Mesenchymal stem cell (in vitro differentiated cells and primary cell): ENCODE measurements at regions not wholly inside any gene's neighbourhood (a gene's known extent, or its start where the extent isn't known, plus 50 kb on each side); places are given as distances from the start of the nearest gene placed in this dataset.
A peak's percentile ranks its signal among the peaks of the same experiment; 100 is the strongest.

Source experiments
- DNase-seq: peaks from one replicate; pipeline ENCODE4 v3.0.0-alpha.2; 2013
- H2AFZ ChIP-seq: one replicate; pipeline ENCODE4 v1.6.1; 2013; ENCODE audit warnings: low read depth, mild to moderate bottlenecking, control low read depth, inconsistent platforms, low read length, moderate library complexity
- H2AK5ac ChIP-seq: 2 replicates; pipeline ENCODE4 v1.6.1; 2013; ENCODE audit warnings: low read length, moderate library complexity, mild to moderate bottlenecking, inconsistent platforms; ENCODE audit not compliant: severe bottlenecking
- H2BK120ac ChIP-seq: one replicate; pipeline ENCODE4 v1.6.1; 2013; ENCODE audit warnings: low read depth, mild to moderate bottlenecking, inconsistent platforms, low read length, moderate library complexity
- H2BK12ac ChIP-seq, 2 experiments: one replicate each; pipeline ENCODE4 v1.6.1; 2013; ENCODE audit warnings: inconsistent platforms in 2 of 2, low read length in 2 of 2, mild to moderate bottlenecking in 2 of 2, moderate library complexity in 2 of 2, control low read depth in 1 of 2
- H2BK15ac ChIP-seq: one replicate; pipeline ENCODE4 v1.6.1; 2013; ENCODE audit warnings: mild to moderate bottlenecking, low read depth, inconsistent platforms; ENCODE audit not compliant: poor library complexity, severe bottlenecking
- H2BK5ac ChIP-seq: 2 replicates; pipeline ENCODE4 v1.6.1; 2013; ENCODE audit warnings: low read depth, mild to moderate bottlenecking, low read length, control low read depth, inconsistent platforms; ENCODE audit not compliant: poor library complexity, severe bottlenecking
- H3K14ac ChIP-seq, 2 experiments: one replicate each; pipeline ENCODE4 v1.6.1; 2013; ENCODE audit warnings: inconsistent platforms in 2 of 2, low read length in 2 of 2, control low read depth in 1 of 2, mild to moderate bottlenecking in 1 of 2, moderate library complexity in 1 of 2
- H3K18ac ChIP-seq, 2 experiments: one replicate each; pipeline ENCODE4 v1.6.1; 2013; ENCODE audit warnings: inconsistent platforms in 2 of 2, low read length in 2 of 2, control low read depth in 1 of 2, low read depth in 1 of 2, mild to moderate bottlenecking in 1 of 2
- H3K23ac ChIP-seq, 2 experiments: one replicate each; pipeline ENCODE4 v1.6.1; 2013; ENCODE audit warnings: inconsistent platforms in 2 of 2, low read length in 2 of 2, mild to moderate bottlenecking in 2 of 2, moderate library complexity in 2 of 2, control low read depth in 1 of 2
- H3K27ac ChIP-seq: 2 replicates; pipeline ENCODE4 v1.5.1; 2013; ENCODE audit warnings: mild to moderate bottlenecking, moderate library complexity, low read length, control low read depth, inconsistent platforms; ENCODE audit not compliant: poor library complexity, severe bottlenecking
- H3K27me3 ChIP-seq, 2 experiments: 2 replicates each; pipeline versions ENCODE4 v1.6.1 to v1.7.0; 2013; ENCODE audit warnings: low read length in 2 of 2, mild to moderate bottlenecking in 2 of 2, moderate library complexity in 2 of 2, control low read depth in 1 of 2, inconsistent platforms in 1 of 2; ENCODE audit not compliant: control insufficient read depth in 1 of 2, insufficient read depth in 1 of 2
- H3K36me3 ChIP-seq, 2 experiments: 2 replicates each; pipeline versions ENCODE4 v1.6.1 to v1.7.0; 2013; ENCODE audit warnings: low read length in 2 of 2, control low read depth in 1 of 2, inconsistent platforms in 1 of 2, low read depth in 1 of 2, mild to moderate bottlenecking in 1 of 2; ENCODE audit not compliant: insufficient read depth in 2 of 2, control insufficient read depth in 1 of 2
- H3K4ac ChIP-seq, 2 experiments: one replicate each; pipeline ENCODE4 v1.6.1; 2013; ENCODE audit warnings: inconsistent platforms in 2 of 2, low read length in 2 of 2, mild to moderate bottlenecking in 2 of 2, moderate library complexity in 2 of 2, control low read depth in 1 of 2, low read depth in 1 of 2
- H3K4me1 ChIP-seq: 2 replicates; pipeline ENCODE4 v1.6.1; 2013; ENCODE audit warnings: low read depth, low read length, control low read depth; ENCODE audit not compliant: control insufficient read depth, insufficient read depth
- H3K4me2 ChIP-seq: 2 replicates; pipeline ENCODE4 v1.6.1; 2013; ENCODE audit warnings: low read length, mild to moderate bottlenecking, inconsistent platforms; ENCODE audit not compliant: poor library complexity, severe bottlenecking
- H3K4me3 ChIP-seq, 2 experiments: 2 replicates each; pipeline versions ENCODE4 v1.5.1 to v1.7.0; 2013; ENCODE audit warnings: low read length in 2 of 2, mild to moderate bottlenecking in 2 of 2, control low read depth in 1 of 2, low read depth in 1 of 2; ENCODE audit not compliant: insufficient read depth in 1 of 2
- H3K79me1 ChIP-seq: replicated peaks from 2 replicates; pipeline ENCODE4 v1.6.1; 2013; ENCODE audit warnings: mild to moderate bottlenecking, control low read depth, low read length, inconsistent platforms; ENCODE audit not compliant: poor library complexity, severe bottlenecking
- H3K9ac ChIP-seq: 2 replicates; pipeline ENCODE4 v1.7.0; 2013; ENCODE audit warnings: mild to moderate bottlenecking, low read length, moderate library complexity
- H3K9me3 ChIP-seq: 2 replicates; pipeline ENCODE4 v1.7.0; 2013; ENCODE audit warnings: mild to moderate bottlenecking, low read length; ENCODE audit not compliant: control insufficient read depth
- H4K8ac ChIP-seq: one replicate; pipeline ENCODE4 v1.6.1; 2013; ENCODE audit warnings: inconsistent platforms, mild to moderate bottlenecking, low read length, moderate library complexity
- H4K91ac ChIP-seq: one replicate; pipeline ENCODE4 v1.6.1; 2013; ENCODE audit warnings: mild to moderate bottlenecking, low read length, inconsistent platforms
- WGBS: methylation state at CpG from one replicate; pipeline ENCODE4 v1.1.7; 2013; ENCODE audit warnings: mixed read lengths; 5-methylcytosine and 5-hydroxymethylcytosine counted together

DNA sequence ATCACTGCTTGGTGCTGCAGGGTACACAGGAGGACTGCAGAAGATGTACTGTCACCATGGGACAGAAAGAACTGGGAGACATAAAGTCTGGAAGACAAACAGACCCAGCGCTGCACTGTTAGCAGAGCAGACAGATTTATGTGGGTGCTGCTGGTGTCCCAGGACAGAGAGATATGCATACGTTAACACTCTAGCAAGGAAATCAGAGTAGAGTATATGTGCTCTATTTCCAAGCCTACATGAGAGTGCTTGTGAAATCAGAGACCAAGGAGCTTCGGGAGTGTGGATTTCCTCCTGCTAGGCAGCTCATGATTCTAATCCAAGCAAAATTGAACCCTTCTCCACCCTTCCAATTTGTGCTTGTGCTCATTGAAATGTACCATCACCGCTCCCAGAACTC, 416.5 kb downstream of the VRK1 start:
- Histone ChIP-seq H4K91ac (no peak overlapping the region), H2AK5ac (no peak overlapping the region), H3K9me3 (no peaks in the 10 kb centered on the region), H2BK5ac (no peak overlapping the region), H2BK15ac (no peak overlapping the region), H3K27ac (no peak overlapping the region), H3K4me2 (no peak overlapping the region), H3K14ac (no peak overlapping the region), H2BK12ac (no peak overlapping the region), H2AFZ (no peak overlapping the region), H3K79me1 (no peaks in the 10 kb centered on the region), H3K27me3 (peaks cover 2 to 20% of the 10 kb centered on the region in 2 experiments), H2BK120ac (no peak overlapping the region), H3K23ac (no peak overlapping the region), H3K18ac (no peak overlapping the region), H3K36me3 (peaks cover 0 to 2% of the 10 kb centered on the region in 2 experiments), H3K4me1 (peaks cover 3% of the 10 kb centered on the region), H3K9ac (no peak overlapping the region), H4K8ac (no peak overlapping the region), H3K4ac (no peak overlapping the region), H3K4me3 (no peak overlapping the region)
- 64% methylated on average over 4 of the region's 4 CpGs for WGBS
- DNase-seq = no peak

DNA sequence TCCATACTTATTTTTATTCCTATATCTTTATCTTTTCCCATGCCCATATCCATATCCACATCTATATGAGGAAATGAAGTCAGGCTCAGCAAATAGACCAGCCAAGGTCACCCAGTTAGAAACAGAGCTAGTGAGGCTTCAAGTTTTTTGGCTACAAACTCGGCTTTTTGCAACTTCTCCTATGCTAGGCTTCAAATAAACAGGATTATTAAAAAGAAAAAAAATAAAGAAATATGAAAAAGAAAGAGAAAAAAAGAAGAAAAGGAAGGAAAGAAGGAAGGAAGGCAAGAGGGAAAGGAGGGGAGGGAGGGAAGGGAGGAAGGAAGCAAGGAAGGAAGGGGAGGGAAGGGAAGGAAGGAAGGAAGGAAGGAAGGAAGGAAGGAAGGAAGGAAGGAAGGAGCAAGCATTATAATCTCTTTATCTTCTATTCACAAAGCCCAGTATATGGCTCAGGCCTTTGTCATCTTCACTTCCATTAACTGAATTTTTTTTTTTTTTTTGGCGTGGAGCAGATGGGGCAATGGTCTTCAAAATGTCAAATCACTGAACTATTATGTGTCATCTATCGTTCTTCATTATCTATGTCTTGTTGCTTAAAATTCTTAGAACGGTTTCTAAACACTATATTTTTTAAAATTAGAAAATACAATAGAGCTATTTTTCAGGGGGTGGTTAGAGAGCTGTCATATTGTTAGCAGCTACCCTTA, 418.2 kb downstream of the VRK1 start:
- no peak overlapping the region for H2BK120ac ChIP-seq
- H3K4me1 ChIP-seq = peaks cover 6% of the 10 kb centered on the region
- H3K9ac ChIP-seq = no peak overlapping the region
- H4K91ac ChIP-seq = no peak overlapping the region
- H3K18ac ChIP-seq = no peak overlapping the region
- H2BK15ac ChIP-seq = no peak overlapping the region
- H2BK12ac ChIP-seq = no peak overlapping the region
- no peak overlapping the region for H2AK5ac ChIP-seq
- no peak overlapping the region for H3K4ac ChIP-seq
- no peak overlapping the region for H3K4me3 ChIP-seq
- H3K27me3 ChIP-seq = peaks cover 13 to 37% of the 10 kb centered on the region in 2 experiments
- H3K27ac ChIP-seq = no peak overlapping the region
- no peak overlapping the region for H4K8ac ChIP-seq
- no peaks in the 10 kb centered on the region for H3K79me1 ChIP-seq
- no peak overlapping the region for H3K4me2 ChIP-seq
- no peak overlapping the region for H2AFZ ChIP-seq
- H3K23ac ChIP-seq = no peak overlapping the region
- no peak for DNase-seq
- WGBS = no CpG with 5 or more reads among the region's 4 CpGs
- no peaks in the 10 kb centered on the region for H3K9me3 ChIP-seq
- no peak overlapping the region for H3K14ac ChIP-seq
- H2BK5ac ChIP-seq = no peak overlapping the region
- H3K36me3 ChIP-seq = peaks cover 0 to 3% of the 10 kb centered on the region in 2 experiments

DNA sequence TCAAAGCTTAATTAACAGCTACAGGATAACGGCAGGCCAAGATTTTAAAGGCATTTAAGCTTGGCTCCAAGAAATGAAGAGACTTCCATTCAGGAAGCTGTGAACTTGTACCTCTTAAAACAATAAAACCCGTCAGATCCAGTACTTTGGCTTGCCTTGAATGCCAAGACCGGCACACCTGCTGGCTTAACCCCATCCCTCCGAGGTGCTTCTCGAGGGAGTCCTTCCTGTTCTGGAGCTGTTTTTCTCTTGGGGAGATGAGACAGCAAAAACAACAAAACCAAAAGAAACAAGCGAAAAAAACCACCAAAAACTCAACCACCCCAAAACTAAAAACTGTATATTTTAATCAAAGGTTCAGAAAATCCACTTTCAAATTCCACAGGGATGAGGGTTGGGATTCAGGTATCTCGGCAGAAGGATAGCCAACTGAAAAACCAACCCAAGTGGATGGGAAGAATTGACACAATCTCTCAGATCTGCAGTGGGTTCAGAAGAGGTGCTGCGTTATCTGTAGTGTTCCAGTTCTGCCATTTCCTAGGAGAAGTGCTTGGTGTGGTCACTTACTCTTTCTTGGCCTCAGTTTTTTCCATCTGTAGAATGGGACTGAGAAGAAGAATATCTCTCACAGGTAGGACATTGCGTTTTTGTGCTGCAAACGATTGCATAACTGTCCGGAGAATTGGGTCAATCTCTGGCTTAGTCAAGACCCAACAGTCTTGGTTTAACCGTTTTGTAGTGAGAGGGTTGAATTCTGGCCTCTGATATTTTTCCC, 420.1 kb downstream of the VRK1 start:
- no peak overlapping the region for H3K27ac ChIP-seq
- H2AFZ ChIP-seq = no peak overlapping the region
- peaks cover 0 to 3% of the 10 kb centered on the region in 2 experiments for H3K36me3 ChIP-seq
- H3K27me3 ChIP-seq = peaks cover 13 to 45% of the 10 kb centered on the region in 2 experiments
- no peak overlapping the region for H3K4ac ChIP-seq
- H4K8ac ChIP-seq = no peak overlapping the region
- no peak overlapping the region for H4K91ac ChIP-seq
- 76% methylated on average over 11 of the region's 12 CpGs for WGBS
- H3K4me2 ChIP-seq = no peak overlapping the region
- H3K9ac ChIP-seq = no peak overlapping the region
- H3K4me1 ChIP-seq = peaks cover 6% of the 10 kb centered on the region
- H2AK5ac ChIP-seq = no peak overlapping the region
- no peak overlapping the region for H2BK12ac ChIP-seq
- H2BK15ac ChIP-seq = no peak overlapping the region
- no peak overlapping the region for H2BK5ac ChIP-seq
- DNase-seq = no peak
- no peaks in the 10 kb centered on the region for H3K79me1 ChIP-seq
- no peak overlapping the region for H3K4me3 ChIP-seq
- no peak overlapping the region for H3K23ac ChIP-seq
- H2BK120ac ChIP-seq = no peak overlapping the region
- no peaks in the 10 kb centered on the region for H3K9me3 ChIP-seq
- no peak overlapping the region for H3K14ac ChIP-seq
- no peak overlapping the region for H3K18ac ChIP-seq

DNA sequence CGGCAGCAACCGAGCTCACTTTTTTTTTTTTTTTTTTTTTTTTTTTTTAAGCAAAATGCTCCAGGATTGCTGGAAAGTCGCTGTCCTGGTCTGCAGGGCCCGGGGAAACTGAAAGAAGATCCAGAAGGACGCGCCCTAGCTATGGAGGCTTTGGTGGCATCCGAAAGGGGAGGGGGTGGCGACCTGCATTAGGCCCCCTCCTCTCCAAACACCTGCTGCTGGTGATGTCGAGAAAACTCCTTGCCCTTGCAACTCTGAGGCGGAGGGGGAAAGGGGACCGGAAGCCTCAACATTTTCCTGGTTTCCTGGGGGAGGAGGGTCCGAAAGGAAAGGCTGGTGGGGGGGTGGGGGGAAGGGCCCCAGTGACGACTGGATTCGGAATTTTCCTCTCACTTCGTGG, 421.1 kb downstream of the VRK1 start:
- Histone ChIP-seq H2BK120ac (no peak overlapping the region), H4K91ac (no peak overlapping the region), H3K14ac (no peak overlapping the region), H2BK12ac (no peak overlapping the region), H3K18ac (no peak overlapping the region), H3K4me1 (peaks cover 6% of the 10 kb centered on the region), H3K23ac (no peak overlapping the region), H3K4me2 (no peak overlapping the region), H2BK5ac (no peak overlapping the region), H3K4me3 (peak overlapping the region in 1 of 2 experiments; percentile 68), H3K79me1 (no peaks in the 10 kb centered on the region), H2AFZ (no peak overlapping the region), H4K8ac (no peak overlapping the region), H3K36me3 (peaks cover 0 to 3% of the 10 kb centered on the region in 2 experiments), H2AK5ac (no peak overlapping the region), H3K9ac (no peak overlapping the region), H3K27ac (no peak overlapping the region), H3K27me3 (peaks cover 13 to 51% of the 10 kb centered on the region in 2 experiments), H3K4ac (no peak overlapping the region), H3K9me3 (no peaks in the 10 kb centered on the region), H2BK15ac (no peak overlapping the region)
- no peak for DNase-seq
- 33% methylated on average over 3 of the region's 15 CpGs for WGBS
